22Rv1 (cell line): ENCODE measurements at regions not wholly inside any gene's neighbourhood (a gene's known extent, or its start where the extent isn't known, plus 50 kb on each side); places are given as distances from the start of the nearest gene placed in this dataset.

ENCODE experiments used
- H3K27ac ChIP-seq: fragments of 450-650 bp; 2 replicates; pipeline ENCODE4 v1.5.1; 2017
- CTCF ChIP-seq: fragments of 450-650 bp; IDR thresholded peaks from 2 replicates; pipeline ENCODE4 v1.5.1; 2017; ENCODE audit warnings: mild to moderate bottlenecking
- ZFX ChIP-seq: fragments of 450-650 bp; IDR thresholded peaks from 2 replicates; pipeline ENCODE4 v1.6.1; 2017; ENCODE audit warnings: antibody characterized with exemption, borderline replicate concordance

- H3K27ac ChIP-seq: no peak overlapping the region
- TF ChIP-seq ZFX: no peak
- TF ChIP-seq CTCF: no peak
Observed at GRCh38 chr10:131546086-131546810, 234.7 kb upstream of the TCERG1L start.

GRCh38 chr10:131547129-131547799 is 235.7 kb upstream of the TCERG1L start:
- H3K27ac ChIP-seq: no peak overlapping the region
- TF ChIP-seq ZFX (no peak), CTCF (no peak)

DNA sequence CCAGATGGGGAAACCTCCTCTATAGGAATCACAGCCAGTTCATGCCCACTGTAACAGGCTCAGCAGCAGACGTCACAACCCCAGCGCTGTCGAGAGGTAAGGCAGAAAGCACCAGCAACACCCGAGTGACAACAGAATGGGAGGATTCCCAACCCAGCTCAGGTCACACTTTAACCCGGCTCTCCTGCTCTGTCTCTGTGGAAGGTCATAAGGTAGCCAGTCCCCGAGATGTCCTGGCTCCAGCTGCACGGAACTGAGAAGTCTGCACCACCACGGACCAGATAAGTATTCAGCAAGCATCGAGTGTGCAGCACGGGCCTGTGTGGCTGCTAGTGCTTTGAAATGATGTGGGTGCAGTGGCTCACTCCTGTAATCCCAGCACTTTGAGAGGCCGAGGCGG is 236.7 kb upstream of the TCERG1L start:
- no peak overlapping the region for H3K27ac ChIP-seq
- no peak for TF ChIP-seq ZFX
- no peak for TF ChIP-seq CTCF

- H3K27ac ChIP-seq: no peak overlapping the region
- no peak for TF ChIP-seq ZFX
- TF ChIP-seq CTCF: no peak
Observed at GRCh38 chr10:131549116-131549515, 237.6 kb upstream of the TCERG1L start.

- TF ChIP-seq CTCF (no peak), ZFX (no peak)
Observed at GRCh38 chr10:131553121-131553520, 241.6 kb upstream of the TCERG1L start.

GRCh38 chr10:131553581-131553980 is 242.1 kb upstream of the TCERG1L start:
- TF ChIP-seq ZFX (no peak), CTCF (no peak)
- no peak overlapping the region for H3K27ac ChIP-seq

More at GRCh38 chr10:131553121-131553520, 241.6 kb upstream of the TCERG1L start:
- no peak overlapping the region for H3K27ac ChIP-seq

GRCh38 chr10:131554821-131555220 is 243.3 kb upstream of the TCERG1L start:
- no peak overlapping the region for H3K27ac ChIP-seq
- TF ChIP-seq CTCF (no peak), ZFX (no peak)
